ENCODE measurements at regions not wholly inside any gene's neighbourhood (a gene's known extent, or its start where the extent isn't known, plus 50 kb on each side); places are given as distances from the start of the nearest gene placed in this dataset.

DNA sequence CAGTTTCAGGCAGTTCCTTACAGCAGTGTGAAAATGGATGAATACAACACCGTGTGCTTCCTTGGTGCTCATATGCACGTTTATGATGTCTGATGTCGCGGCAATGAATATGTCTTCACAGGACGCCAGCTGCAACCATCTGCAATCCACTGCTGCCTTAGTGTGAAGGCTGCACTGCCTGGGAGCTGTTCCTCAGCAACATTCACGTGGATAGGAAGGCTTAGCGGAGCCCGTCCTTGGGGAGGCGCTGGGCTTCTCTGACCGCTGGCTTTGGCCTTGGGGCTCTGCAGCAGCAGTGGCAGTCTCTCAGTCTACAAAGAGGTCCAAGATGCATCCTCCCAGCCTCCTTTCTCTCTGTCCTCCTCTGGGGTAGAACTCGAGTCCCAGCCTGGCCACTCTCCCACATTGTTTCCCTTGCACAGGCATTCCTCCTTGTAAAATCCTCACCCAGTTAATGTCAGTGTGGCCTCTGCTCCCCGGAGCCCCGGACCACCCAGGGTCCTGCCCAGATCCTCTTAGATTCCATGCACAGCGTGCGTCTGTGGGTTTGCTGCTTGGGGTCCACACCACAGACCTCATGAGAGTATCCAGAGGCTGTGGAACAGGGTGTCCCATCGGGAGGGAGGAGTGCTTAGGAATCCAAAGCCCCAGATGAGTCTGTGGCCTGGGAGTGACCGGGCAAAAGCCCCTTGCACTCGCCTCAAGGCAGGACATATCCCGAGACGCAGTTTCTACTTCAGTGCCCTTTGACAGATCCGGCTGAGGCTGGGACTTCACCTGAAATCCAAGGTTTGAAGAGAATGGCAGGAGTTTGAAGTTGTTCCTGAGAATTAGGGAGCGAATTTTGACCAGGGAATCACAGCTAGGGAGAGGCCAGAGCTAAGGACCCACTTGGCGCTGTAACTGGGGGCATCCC is 181.3 kb downstream of the THBS2 start:
- Histone ChIP-seq H3K27me3 (ENCODE audit: insufficient read depth, insufficient read length) (no peaks in the 10 kb centered on the region), H3K9ac (ENCODE audit: insufficient read length, low read depth) (no peak overlapping the region)

DNA sequence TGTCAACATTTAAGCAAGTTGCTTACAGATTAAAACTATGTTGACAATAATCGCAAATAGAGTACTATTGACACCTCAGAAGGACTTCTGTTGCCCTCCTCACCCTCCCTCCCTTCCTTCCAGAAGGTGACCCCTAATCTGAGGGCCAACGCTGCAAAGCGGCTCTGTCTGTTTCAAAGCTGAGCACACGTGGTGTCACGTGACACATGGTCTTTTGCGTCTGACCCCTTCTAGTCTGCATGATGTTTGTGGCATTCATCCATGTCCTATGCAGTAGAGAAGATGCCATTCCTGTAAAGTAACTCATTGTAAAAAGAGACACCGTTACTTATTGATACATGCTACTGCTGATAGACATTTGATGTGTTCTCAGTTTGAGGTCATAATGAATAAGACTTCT is 182.3 kb downstream of the THBS2 start:
- Histone ChIP-seq H3K36me3 (ENCODE audit: insufficient read depth, insufficient read length, low read length) (no peaks in the 10 kb centered on the region), H3K4me1 (ENCODE audit: insufficient read depth, insufficient read length) (peaks cover 2% of the 10 kb centered on the region), H3K4me3 (ENCODE audit: insufficient read length, low read depth) (no peak overlapping the region), H3K27me3 (ENCODE audit: insufficient read depth, insufficient read length) (no peaks in the 10 kb centered on the region), H3K9me3 (ENCODE audit: insufficient read depth, low read length) (no peaks in the 10 kb centered on the region; the same call in 1 of the 2 replicates), H3K9ac (ENCODE audit: insufficient read length, low read depth) (no peak overlapping the region)
- no peak for DNase-seq (ENCODE audit: low read depth, low spot score)
- no peak for TF ChIP-seq SUZ12 (IDR thresholded peaks at IDR 0.05; ENCODE audit: extremely low read depth, insufficient read depth, insufficient read length)
- no peak for TF ChIP-seq YY1 (IDR thresholded peaks at IDR 0.05; ENCODE audit: insufficient read depth, insufficient read length)
- no peak for TF ChIP-seq ZNF274 (IDR thresholded peaks at IDR 0.05; ENCODE audit: low read depth, low read length)

More for the DNA sequence above, 181.3 kb downstream of the THBS2 start:
- Histone ChIP-seq H3K4me3 (ENCODE audit: insufficient read length, low read depth) (no peak overlapping the region), H3K9me3 (ENCODE audit: insufficient read depth, low read length) (no peaks in the 10 kb centered on the region), H3K4me1 (ENCODE audit: insufficient read depth, insufficient read length) (peaks cover 2% of the 10 kb centered on the region), H3K36me3 (ENCODE audit: insufficient read depth, insufficient read length, low read length) (no peaks in the 10 kb centered on the region)
- DNase-seq (ENCODE audit: low read depth, low spot score): no peak
- no peak for TF ChIP-seq ZNF274 (IDR thresholded peaks at IDR 0.05; ENCODE audit: low read depth, low read length)

DNA sequence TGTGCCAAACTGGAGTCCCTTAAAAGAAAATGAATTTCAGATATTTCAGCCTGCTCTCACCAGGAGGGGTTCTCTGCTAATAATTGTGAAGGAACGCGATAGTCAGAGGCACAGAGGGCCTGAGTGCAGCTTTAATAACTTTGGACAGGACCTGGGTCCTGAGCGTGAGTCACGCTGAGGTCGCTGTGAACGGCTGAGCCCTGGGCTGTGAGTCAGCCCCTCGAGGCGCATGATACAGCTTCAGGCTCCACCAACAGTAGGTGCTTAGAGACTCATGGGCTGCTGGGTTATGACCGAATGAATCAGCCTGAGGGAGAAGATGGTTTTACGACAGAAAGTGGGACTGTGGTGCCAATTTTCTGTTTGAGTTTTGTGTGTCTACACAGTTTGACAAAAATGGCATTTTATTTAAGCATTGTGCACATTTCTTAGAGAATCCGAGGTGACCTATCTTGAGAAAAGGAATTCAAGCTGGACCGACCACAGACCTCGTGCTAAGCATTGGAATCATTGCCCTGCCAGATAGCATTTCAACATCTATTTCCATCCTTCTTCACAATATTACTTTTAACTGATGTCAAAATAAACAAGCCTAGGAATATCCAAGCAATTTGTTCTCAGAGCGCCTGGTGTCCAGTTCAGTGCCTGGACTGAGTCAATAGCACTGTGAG is 183.0 kb downstream of the THBS2 start:
- no peaks in the 10 kb centered on the region for H3K36me3 ChIP-seq (ENCODE audit: insufficient read depth, insufficient read length, low read length)
- H3K4me3 ChIP-seq (ENCODE audit: insufficient read length, low read depth): no peak overlapping the region
- H3K9me3 ChIP-seq (ENCODE audit: insufficient read depth, low read length): no peaks in the 10 kb centered on the region; the same call in 1 of the 2 replicates
- DNase-seq (ENCODE audit: low read depth, low spot score): no peak
- no peaks in the 10 kb centered on the region for H3K27me3 ChIP-seq (ENCODE audit: insufficient read depth, insufficient read length)
- peaks cover 2% of the 10 kb centered on the region for H3K4me1 ChIP-seq (ENCODE audit: insufficient read depth, insufficient read length)
- H3K9ac ChIP-seq (ENCODE audit: insufficient read length, low read depth): no peak overlapping the region
- no peak for TF ChIP-seq YY1 (IDR thresholded peaks at IDR 0.05; ENCODE audit: insufficient read depth, insufficient read length)
- no peak for TF ChIP-seq SUZ12 (IDR thresholded peaks at IDR 0.05; ENCODE audit: extremely low read depth, insufficient read depth, insufficient read length)
- no peak for TF ChIP-seq ZNF274 (IDR thresholded peaks at IDR 0.05; ENCODE audit: low read depth, low read length)

DNA sequence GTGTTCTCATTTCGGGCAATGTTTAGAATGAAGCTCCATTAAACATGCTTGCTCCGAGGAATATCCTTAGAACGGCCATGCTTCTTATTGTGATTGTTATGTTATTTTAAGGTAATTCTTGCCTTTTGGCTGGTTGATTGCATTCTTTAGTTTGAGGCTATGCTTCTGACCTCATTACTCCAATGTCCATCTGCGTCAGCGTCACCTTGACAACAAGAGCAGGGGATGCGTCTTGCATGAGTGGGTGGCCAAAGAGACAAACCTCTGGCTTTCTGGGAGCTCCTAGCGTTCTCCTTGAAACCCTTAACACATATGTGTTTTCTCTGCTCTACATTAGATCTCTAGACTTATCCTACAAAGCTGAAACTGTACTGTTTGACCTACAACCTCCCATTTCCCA is 184.3 kb downstream of the THBS2 start:
- no peaks in the 10 kb centered on the region; the same call in 1 of the 2 replicates for H3K9me3 ChIP-seq (ENCODE audit: insufficient read depth, low read length)
- DNase-seq (ENCODE audit: low read depth, low spot score): no peak
- no peak overlapping the region for H3K9ac ChIP-seq (ENCODE audit: insufficient read length, low read depth)
- TF ChIP-seq YY1 (IDR thresholded peaks at IDR 0.05; ENCODE audit: insufficient read depth, insufficient read length) (no peak), ZNF274 (IDR thresholded peaks at IDR 0.05; ENCODE audit: low read depth, low read length) (no peak), SUZ12 (IDR thresholded peaks at IDR 0.05; ENCODE audit: extremely low read depth, insufficient read depth, insufficient read length) (no peak)
- no peak overlapping the region for H3K4me3 ChIP-seq (ENCODE audit: insufficient read length, low read depth)
- no peaks in the 10 kb centered on the region for H3K36me3 ChIP-seq (ENCODE audit: insufficient read depth, insufficient read length, low read length)
- H3K4me1 ChIP-seq (ENCODE audit: insufficient read depth, insufficient read length): peaks cover 2% of the 10 kb centered on the region
- H3K27me3 ChIP-seq (ENCODE audit: insufficient read depth, insufficient read length): no peaks in the 10 kb centered on the region

DNA sequence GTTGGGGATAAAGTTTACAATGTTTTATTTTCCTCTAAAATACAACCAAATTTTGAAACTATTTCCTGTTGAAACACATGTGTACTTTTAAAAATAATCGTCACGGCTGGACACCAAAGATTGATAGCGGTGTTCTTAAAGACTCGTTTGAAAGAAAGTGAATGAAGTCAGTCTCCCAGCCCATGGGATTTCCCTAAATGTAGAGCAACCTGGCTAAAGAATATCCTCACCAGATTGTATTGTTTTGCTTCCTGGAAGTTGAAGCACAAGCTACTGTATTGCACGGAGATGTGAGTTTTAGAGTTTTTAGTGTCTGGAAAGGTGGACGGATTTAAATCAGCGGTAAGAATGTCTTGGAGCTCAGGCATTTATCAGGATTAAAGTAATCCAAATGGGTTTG is 189.5 kb downstream of the THBS2 start:
- H3K9ac ChIP-seq (ENCODE audit: insufficient read length, low read depth): no peak overlapping the region
- no peaks in the 10 kb centered on the region for H3K36me3 ChIP-seq (ENCODE audit: insufficient read depth, insufficient read length, low read length)
- no peak overlapping the region for H3K4me3 ChIP-seq (ENCODE audit: insufficient read length, low read depth)
- TF ChIP-seq SUZ12 (IDR thresholded peaks at IDR 0.05; ENCODE audit: extremely low read depth, insufficient read depth, insufficient read length) (no peak), ZNF274 (IDR thresholded peaks at IDR 0.05; ENCODE audit: low read depth, low read length) (no peak), YY1 (IDR thresholded peaks at IDR 0.05; ENCODE audit: insufficient read depth, insufficient read length) (no peak)
- H3K9me3 ChIP-seq (ENCODE audit: insufficient read depth, low read length): no peaks in the 10 kb centered on the region; the same call in 1 of the 2 replicates
- H3K27me3 ChIP-seq (ENCODE audit: insufficient read depth, insufficient read length): no peaks in the 10 kb centered on the region
- no peaks in the 10 kb centered on the region for H3K4me1 ChIP-seq (ENCODE audit: insufficient read depth, insufficient read length)
- DNase-seq (ENCODE audit: low read depth, low spot score): no peak

DNA sequence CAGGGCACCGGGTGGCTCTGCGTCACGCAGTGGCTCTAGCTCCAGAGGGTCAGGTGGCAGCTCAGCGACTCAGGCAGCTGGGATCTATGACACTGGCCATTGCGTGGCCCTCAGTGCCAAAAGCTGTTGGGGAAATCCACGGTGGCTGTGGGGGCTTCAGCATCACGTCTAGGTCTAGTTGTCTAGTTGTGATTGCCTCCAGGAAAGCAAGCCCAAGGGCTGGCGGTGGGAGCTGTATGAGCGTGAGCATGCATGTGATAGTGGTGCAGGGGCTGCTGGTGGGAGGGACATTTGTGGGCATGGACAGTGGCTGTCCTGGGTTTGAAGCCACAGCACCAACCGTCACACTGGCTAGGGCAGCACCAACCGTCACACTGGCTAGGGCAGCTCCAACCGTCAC is 191.4 kb downstream of the THBS2 start:
- Histone ChIP-seq H3K36me3 (ENCODE audit: insufficient read depth, insufficient read length, low read length) (no peaks in the 10 kb centered on the region), H3K9me3 (ENCODE audit: insufficient read depth, low read length) (no peaks in the 10 kb centered on the region; the same call in 1 of the 2 replicates), H3K4me1 (ENCODE audit: insufficient read depth, insufficient read length) (no peaks in the 10 kb centered on the region), H3K9ac (ENCODE audit: insufficient read length, low read depth) (no peak overlapping the region), H3K27me3 (ENCODE audit: insufficient read depth, insufficient read length) (no peaks in the 10 kb centered on the region), H3K4me3 (ENCODE audit: insufficient read length, low read depth) (no peak overlapping the region)
- DNase-seq (ENCODE audit: low read depth, low spot score): no peak
- TF ChIP-seq YY1 (IDR thresholded peaks at IDR 0.05; ENCODE audit: insufficient read depth, insufficient read length) (no peak), SUZ12 (IDR thresholded peaks at IDR 0.05; ENCODE audit: extremely low read depth, insufficient read depth, insufficient read length) (no peak), ZNF274 (IDR thresholded peaks at IDR 0.05; ENCODE audit: low read depth, low read length) (no peak)

DNA sequence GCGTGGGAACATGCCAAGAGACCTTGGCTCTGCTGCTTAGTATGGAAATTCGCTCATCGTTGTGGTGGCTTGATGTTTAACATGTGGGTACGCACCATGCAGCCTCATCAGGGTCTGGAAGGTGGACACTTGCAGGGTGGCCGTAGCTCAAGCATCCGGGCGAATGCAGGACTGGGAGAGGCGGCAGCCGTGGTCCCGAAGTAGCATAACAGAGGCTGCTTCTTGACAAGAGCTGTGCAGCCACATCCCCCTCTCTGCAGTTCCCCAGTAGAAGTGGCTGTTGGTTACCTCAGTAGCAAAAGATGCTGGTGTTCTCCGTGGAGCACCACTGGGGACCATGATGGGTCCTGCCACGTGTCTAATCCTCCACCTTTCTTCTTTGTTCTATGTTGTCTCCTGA is 195.0 kb downstream of the THBS2 start:
- TF ChIP-seq ZNF274 (IDR thresholded peaks at IDR 0.05; ENCODE audit: low read depth, low read length): no peak
- no peak for TF ChIP-seq SUZ12 (IDR thresholded peaks at IDR 0.05; ENCODE audit: extremely low read depth, insufficient read depth, insufficient read length)
- no peak for TF ChIP-seq YY1 (IDR thresholded peaks at IDR 0.05; ENCODE audit: insufficient read depth, insufficient read length)
- no peaks in the 10 kb centered on the region for H3K36me3 ChIP-seq (ENCODE audit: insufficient read depth, insufficient read length, low read length)

More for the DNA sequence above, 195.0 kb downstream of the THBS2 start:
- no peak for DNase-seq (ENCODE audit: low read depth, low spot score)
- no peaks in the 10 kb centered on the region for H3K4me1 ChIP-seq (ENCODE audit: insufficient read depth, insufficient read length)
- no peak overlapping the region for H3K9ac ChIP-seq (ENCODE audit: insufficient read length, low read depth)
- 0 out of 2 replicates have a peak, but pooled peaks cover 6% of the 10 kb centered on the region for H3K9me3 ChIP-seq (ENCODE audit: insufficient read depth, low read length)
- H3K27me3 ChIP-seq (ENCODE audit: insufficient read depth, insufficient read length): no peaks in the 10 kb centered on the region
- no peak overlapping the region for H3K4me3 ChIP-seq (ENCODE audit: insufficient read length, low read depth)
